AML-193 (cell line): ENCODE measurements at regions not wholly inside any gene's neighbourhood (a gene's known extent, or its start where the extent isn't known, plus 50 kb on each side); places are given as distances from the start of the nearest gene placed in this dataset.
A peak's percentile ranks its signal among the peaks of the same experiment; 100 is the strongest.
"Not testable (repeated sequence)": the region's sequence is repeated elsewhere in the genome, so short reads cannot be mapped to it uniquely, and the experiment has no call there.

Experiments
- DNase-seq, 2 experiments: peaks; one replicate each; lab custom pipeline; 2025; lab: John Stamatoyannopoulos, UW

DNA sequence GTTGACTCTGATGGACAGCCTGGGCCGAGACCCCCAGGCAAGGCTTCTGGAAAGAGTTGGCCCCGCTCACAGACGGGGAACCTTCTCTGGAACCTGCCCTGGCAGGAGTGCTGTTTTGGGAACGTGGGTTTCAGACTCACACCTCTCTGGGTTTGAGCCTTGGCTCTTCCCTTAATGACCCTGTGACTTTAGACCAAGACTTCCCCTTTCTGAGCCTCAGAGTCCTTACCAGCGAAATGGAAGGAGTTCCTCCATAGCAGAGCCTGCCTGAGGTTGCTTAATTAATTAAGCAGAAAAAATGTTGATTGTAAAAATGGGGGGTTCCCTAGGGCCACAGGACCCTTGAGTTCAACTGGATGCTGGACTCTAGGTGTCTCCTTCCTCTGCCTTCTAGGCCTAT lies 408.2 kb downstream of the SEC14L1 start:
- DNase-seq, result peak; percentile 49 to 72

DNA sequence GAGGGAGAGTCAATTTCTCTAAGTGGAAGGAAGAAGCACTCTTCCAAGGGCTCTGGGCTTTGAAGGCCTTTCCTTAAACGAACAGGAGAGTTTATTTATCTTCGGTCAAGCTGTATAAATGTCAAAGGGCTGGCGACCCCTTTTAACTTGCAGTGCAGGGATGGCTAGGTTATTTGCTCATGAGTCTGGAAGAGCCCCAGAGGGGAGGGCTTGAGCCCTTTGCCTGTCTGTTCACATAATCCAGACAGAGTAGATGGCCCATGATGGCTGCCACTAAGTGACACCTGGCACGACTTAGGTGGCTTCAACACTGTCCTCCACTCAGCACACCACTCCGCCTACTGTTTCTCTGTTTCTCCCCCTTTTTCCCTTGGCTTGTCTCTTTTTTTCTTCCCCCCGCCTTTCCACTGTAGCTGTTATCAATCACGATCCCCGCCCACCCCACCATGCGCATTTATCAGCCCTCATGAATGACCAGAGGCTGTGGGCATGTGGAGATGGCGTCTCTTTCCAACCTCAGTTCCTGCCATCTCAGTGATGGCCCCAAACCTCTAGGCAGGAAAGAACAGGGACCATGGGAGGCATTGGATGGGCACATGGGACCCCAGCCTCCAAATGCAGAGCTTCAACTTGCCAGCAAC lies 408.7 kb upstream of the TNRC6C start:
- no peak for DNase-seq

- no peak for DNase-seq
These were observed 404.9 kb upstream of the TNRC6C start for GRCh38 chr17:77553459-77554066.

DNA sequence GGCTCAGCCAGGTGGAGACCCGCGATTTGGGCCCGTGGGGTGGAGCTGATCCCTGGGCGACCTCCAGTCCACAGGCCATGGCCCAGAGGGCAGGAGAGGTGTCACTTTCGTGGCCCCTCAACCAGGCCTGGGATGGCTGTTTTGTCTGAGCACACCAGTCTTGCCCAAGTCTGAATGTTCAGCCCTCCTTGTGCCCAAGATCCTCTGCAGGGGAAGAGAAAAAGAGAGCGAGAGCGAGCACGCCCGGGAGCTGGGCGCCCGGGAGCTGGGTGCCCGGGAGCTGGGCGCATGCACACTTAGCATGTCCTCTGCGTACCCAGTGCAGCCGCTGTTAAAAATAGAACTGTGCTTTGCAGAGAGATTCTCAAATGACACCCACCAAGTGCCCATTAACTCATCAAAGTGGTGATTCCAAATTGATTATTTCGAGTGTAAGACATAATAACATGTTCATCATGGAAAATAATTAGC lies 403.3 kb upstream of the TNRC6C start:
- no peak for DNase-seq

GRCh38 chr17:77555741-77556291 lies 402.7 kb upstream of the TNRC6C start:
- no peak for DNase-seq

DNA sequence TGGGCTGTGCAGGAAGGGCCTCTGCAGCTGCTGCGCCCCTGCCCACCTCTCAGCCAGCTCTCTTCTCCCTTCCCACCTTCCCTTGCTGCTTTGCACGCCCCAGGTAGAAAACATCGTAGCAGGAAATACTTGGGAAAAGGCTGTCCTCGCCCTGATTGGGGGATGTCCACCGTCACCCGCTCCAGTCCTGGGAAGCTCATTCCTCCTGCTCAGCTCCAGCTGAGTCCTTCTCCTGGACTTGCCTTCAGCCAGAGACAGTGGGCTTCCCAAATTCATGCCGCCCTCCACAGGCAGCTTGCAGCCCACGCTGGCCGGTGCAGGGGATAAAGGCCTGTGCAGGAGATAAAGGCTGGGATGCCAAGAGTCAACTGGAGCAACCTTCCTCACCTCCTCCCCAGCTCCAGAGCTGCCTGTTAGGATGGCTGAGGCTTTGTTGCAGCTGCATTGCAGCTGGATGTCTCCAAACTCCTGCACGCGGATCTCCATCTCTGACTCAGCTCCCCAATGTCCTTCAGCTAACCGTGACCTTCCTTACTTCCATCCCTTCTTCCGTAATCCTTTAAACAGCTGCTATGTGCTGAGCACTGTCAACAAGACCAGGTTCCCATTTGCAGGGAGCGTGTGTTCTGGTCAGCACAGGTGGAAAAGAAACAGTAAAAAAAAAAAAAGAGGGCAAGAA lies 402.0 kb upstream of the TNRC6C start:
- no peak for DNase-seq

GRCh38 chr17:77558846-77559626 lies 399.5 kb upstream of the TNRC6C start:
- no peak for DNase-seq

DNA sequence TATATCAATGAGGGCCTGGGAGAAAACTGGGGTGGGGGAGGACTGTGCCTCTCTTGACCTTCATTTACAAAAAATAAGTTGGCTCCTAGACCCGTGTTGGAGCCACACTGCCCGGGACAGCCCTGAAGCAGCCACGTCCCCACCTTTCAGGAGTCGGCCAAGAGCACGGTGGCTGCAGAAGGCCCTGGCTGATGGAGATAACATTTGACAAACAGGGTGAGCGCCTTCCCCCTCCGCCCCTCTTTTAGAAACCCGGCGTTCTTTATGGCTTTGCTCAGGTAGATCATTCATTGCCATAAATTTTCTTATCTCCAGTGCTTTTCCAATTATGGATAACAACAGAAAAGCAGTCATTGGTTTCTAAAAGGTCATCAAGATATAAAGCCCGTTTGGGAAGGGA lies 398.1 kb upstream of the TNRC6C start:
- DNase-seq, result no peak

- no peak for DNase-seq
These were observed 397.7 kb upstream of the TNRC6C start for GRCh38 chr17:77560841-77561240.

GRCh38 chr17:77562361-77562760 lies 396.1 kb upstream of the TNRC6C start:
- DNase-seq, result not testable (repeated sequence)

GRCh38 chr17:77563439-77564102 lies 394.9 kb upstream of the TNRC6C start:
- no peak for DNase-seq

GRCh38 chr17:77564278-77564920 lies 394.1 kb upstream of the TNRC6C start:
- no peak for DNase-seq

DNA sequence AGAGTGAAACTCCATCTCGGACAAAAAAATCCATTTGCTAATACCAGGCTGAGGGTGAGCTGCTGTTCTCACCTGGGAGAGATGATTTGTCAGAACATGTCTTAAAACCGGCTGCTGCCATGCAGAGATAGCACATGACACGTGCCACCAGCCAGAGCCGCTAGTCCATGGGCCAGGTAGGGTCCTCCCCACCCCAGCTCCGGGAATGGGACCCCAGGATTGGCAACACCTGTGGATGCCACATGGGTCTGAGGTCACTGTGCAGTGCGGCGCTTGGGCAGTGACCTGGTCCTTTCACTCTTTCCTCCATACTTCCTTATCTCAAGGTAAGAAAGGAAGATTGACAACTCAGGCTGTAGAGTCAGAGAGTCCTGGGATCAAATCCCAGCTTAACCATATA lies 393.3 kb upstream of the TNRC6C start:
- no peak for DNase-seq

- DNase-seq, result no peak
These were observed 392.4 kb upstream of the TNRC6C start for GRCh38 chr17:77566151-77566550.

- DNase-seq, result no peak
These were observed 391.9 kb upstream of the TNRC6C start for GRCh38 chr17:77566566-77567138.

- no peak for DNase-seq
These were observed 390.0 kb upstream of the TNRC6C start for GRCh38 chr17:77568540-77568939.

DNA sequence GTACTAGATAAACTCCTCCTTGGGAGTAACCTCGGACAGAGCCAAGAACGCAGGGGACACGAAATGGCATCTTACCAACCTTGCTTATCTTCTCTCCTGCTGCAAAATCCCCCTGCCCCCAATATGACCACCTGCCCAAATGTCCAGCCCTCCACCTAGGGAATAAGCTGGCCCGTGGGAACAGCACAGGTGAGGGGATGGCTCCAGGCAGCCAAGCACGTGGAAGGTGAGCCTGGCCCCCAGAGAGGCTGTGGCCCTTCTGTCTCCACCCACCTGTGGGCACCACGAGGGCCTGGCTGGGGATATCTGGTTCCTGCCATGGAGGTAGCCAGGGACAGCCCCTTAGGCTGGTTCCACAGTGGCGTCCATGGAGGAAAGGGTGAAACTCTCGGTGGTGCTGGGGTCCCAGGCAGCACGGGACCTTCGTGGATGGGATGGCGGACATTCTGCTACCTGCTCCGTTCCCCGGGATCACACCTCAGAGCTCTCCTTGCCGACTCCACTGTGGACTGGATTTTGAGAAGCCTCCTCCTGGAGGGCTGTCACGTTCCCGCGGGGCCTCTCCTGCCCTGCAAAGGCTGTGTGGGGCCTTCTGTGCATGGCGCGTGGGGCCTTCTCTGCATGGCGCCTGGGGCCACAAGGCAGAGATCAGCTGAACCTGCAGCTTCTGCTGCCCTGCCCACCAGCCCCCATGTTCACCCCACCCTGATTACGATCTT lies 388.5 kb upstream of the TNRC6C start:
- no peak for DNase-seq

DNA sequence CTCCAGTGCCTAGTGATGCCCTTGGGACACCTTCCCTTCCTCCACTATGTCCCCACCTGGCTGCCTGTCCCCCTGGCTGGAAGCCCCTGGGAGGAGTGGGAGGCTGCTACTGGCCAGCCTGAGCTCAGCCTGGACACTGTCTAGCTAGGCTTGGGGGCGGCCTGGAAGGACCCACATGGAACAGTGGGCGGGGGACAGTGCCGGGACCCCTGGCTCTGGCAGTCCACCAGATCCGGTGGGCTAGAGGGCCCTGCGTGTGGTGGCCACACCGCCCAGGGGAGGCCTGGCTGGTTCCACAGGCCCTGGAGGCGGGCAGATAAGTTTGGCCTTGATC lies 388.0 kb upstream of the TNRC6C start:
- no peak for DNase-seq

GRCh38 chr17:77571155-77571981 lies 387.1 kb upstream of the TNRC6C start:
- DNase-seq, result no peak
